GM23248 (cell line): ENCODE measurements at regions not wholly inside any gene's neighbourhood (a gene's known extent, or its start where the extent isn't known, plus 50 kb on each side); places are given as distances from the start of the nearest gene placed in this dataset.

Experiments
- EZH2 ChIP-seq: fragments of 200-600 bp; sonication (generic); IDR thresholded peaks from 2 replicates; pipeline ENCODE4 v1.6.1; 2018; ENCODE audit warnings: antibody characterized with exemption, mild to moderate bottlenecking; ENCODE audit not compliant: insufficient read depth, poor library complexity, severe bottlenecking
- EZH2phosphoT487 ChIP-seq: fragments of 200-600 bp; sonication (generic); IDR thresholded peaks from 2 replicates; pipeline ENCODE4 v1.6.1; 2018; ENCODE audit warnings: antibody characterized with exemption, moderate library complexity, mild to moderate bottlenecking, low read depth; ENCODE audit not compliant: insufficient read depth

- TF ChIP-seq EZH2phosphoT487: no peak
- no peak for TF ChIP-seq EZH2
Measured at GRCh38 chrX:69371159-69371558, 133.0 kb upstream of the NALF2 start.
